NOMO-1 (cell line): ENCODE measurements at regions not wholly inside any gene's neighbourhood (a gene's known extent, or its start where the extent isn't known, plus 50 kb on each side); places are given as distances from the start of the nearest gene placed in this dataset.
"Not testable (repeated sequence)": the region's sequence is repeated elsewhere in the genome, so short reads cannot be mapped to it uniquely, and the experiment has no call there.

Source experiments
- DNase-seq, 2 experiments: peaks; one replicate each; lab custom pipeline; 2025; ENCODE audit not compliant: unreplicated experiment in 2 of 2; lab: John Stamatoyannopoulos, UW

DNA sequence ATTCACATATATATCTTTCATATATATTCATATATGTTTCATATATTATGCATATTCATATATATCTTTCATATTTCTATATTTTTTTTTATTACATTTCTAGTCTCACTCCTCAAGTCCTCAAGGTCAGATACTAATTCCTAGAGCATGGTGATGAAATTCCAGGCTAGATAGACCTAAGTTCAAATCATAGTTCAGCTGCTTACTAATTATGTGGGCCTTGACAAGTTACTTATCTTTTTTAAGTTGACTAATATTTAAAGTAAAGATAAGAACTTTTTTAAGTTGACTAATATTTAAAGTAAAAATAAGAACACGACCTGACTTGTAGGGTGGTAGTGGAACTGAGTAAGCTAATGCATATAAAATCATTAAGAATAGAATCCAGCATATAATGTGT lies 495.6 kb upstream of the MAN1A1 start:
- DNase-seq = no peak

GRCh38 chr6:119844387-119844786 lies 494.8 kb upstream of the MAN1A1 start:
- no peak for DNase-seq

DNA sequence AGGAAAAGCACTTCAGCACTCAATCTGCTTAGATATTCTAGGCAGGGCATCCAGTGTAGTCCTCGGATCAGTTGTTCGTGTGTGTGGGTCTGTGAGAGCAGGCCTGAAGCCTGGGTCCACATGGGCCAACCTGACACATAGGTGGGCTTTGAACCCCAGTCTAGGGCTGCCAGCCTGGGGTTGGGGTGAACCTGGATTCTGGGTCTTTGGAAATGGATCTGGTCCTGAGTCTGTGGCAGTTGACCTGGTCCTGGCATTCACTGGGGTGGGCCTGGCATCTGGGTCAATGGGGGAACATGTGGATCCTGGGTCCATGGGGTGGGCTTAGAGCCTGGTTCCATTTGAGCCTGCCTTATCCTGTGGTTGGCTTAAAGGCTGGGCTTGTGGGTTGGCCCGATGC lies 492.6 kb upstream of the MAN1A1 start:
- DNase-seq = no peak

DNA sequence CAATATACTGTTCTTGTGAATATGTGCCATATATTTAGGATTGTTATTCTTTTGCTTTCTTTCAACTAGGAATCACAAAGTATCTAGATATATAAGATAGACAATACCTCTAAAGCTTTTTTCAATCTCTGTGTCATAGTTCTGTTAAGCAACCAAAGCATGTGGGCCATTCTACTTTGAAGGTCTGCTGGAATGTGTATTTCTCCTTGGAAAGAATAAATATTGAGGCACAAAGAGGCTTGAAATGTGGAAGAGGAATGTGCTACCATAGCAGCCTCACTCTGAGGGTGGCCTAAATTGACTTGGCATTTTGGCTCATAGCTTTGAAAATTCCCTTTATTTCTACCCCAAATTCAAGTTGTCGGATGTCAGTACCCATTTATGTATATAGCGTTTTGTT lies 488.5 kb upstream of the MAN1A1 start:
- no peak for DNase-seq

- no peak for DNase-seq
Observed at GRCh38 chr6:119834418-119834817, 484.9 kb upstream of the MAN1A1 start.

- DNase-seq = no peak
Observed at GRCh38 chr6:119832411-119832810, 482.9 kb upstream of the MAN1A1 start.

DNA sequence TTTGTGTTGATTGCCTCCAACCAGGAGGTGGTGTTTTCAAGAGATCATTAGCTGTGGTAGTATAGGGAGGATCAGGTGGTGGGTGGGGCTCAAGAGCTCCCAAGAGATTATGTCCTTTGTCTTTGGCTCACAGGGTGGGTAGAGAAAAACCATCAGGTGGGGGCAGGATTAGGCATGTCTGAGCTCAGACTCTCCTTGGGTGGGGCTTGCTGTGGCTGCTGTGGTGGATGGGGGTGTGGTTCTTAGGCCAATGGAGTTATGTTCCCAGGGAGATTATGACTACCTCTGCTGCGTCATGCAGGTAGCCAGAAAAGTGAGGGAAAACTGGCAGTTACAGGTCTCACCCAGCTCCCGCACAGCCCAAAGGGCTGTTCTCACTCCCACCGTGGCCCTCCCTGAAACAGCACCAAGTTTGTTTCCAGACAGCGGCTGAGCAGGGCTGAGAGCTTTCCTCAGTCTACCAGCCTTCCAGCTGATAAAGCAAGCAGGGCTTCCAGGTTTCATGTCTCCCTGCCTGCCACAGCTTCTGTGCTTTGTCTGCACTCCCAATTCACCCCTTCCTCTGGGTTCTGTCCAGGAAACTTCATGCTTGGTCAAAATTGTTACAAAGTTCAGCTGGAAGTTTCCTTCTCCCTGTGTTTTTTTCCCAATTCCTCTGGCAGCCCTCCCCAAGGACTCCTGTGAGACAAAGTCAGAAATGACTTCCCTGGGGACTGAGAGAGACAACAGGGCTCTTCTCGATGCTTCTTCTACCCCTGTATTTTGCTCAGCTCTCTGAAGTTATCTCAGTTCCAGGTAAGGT lies 481.1 kb upstream of the MAN1A1 start:
- DNase-seq = no peak

- no peak for DNase-seq
Observed at GRCh38 chr6:119830069-119830468, 480.5 kb upstream of the MAN1A1 start.

- DNase-seq = not testable (repeated sequence)
Observed at GRCh38 chr6:119829499-119829898, 479.9 kb upstream of the MAN1A1 start.

GRCh38 chr6:119829006-119829405 lies 479.4 kb upstream of the MAN1A1 start:
- no peak for DNase-seq

GRCh38 chr6:119821380-119821779 lies 471.8 kb upstream of the MAN1A1 start:
- no peak for DNase-seq

- DNase-seq = no peak
Observed at GRCh38 chr6:119818876-119819275, 469.3 kb upstream of the MAN1A1 start.

GRCh38 chr6:119814609-119815400 lies 465.2 kb upstream of the MAN1A1 start:
- DNase-seq = no peak

GRCh38 chr6:119802464-119802863 lies 452.9 kb upstream of the MAN1A1 start:
- DNase-seq = no peak

DNA sequence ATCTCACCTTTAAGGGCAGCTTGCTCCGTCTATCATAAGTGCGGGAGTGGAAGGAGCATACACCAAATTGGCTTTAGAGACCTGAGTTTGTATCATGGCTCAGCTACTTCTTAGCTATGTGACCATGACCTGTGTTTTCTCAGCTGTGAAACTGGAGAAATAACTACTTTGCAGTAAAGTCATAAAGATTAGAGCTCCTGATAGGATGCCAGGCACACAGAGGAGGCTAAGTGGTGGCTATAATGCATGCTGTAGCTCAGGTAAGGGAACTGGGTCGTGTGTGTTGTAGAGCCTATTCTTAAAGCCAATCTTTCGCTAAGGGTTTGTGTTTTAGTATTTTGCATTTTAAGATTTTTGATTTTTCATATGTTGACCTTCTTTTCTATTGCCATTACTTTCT lies 451.5 kb upstream of the MAN1A1 start:
- no peak for DNase-seq

GRCh38 chr6:119800526-119800925 lies 451.0 kb upstream of the MAN1A1 start:
- DNase-seq = no peak

DNA sequence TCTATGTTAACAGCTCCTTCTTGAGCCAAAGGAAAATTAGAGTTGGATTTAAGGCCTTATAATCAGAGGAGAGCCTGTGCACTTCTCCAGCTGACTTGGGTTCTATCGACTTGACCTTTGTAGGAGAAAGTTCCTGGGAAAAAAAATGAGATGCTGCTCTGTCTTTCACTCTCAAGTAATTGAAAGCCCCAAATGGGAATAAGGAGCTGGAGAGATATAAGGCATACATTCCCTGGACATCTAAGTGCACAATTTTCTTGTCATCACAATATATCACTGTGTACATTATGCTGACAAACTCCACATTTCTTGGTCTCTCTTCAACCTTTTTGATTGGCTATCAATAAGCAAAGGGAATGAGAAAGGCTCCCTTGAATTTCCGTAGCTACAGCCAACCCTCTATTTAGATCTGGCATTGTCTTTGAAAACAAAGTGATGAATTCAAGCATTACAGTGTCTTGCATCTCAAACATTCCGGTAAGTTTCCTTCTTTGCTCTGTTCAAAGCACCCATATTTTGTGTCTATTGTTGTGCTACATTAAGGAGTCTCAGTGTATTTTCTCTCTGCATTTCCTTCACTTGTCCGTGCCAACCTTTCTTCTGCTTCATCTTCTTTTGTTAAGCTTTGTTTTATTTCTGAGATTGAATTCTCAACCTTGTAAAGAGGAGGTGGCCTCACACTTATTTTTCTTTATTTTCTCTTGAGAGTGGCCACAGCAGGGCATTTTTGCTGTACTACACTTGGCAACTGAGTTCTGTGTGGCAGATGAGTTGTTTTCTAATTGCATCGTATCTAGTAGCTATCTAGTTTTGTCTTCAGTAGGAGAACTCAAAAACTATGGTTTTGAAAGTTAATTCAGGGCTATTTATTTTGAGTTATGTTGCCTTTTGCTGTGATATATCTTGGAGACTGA lies 450.3 kb upstream of the MAN1A1 start:
- no peak for DNase-seq

- no peak for DNase-seq
Observed at GRCh38 chr6:119791736-119792135, 442.2 kb upstream of the MAN1A1 start.

- DNase-seq = no peak
Observed at GRCh38 chr6:119781365-119781764, 431.8 kb upstream of the MAN1A1 start.

DNA sequence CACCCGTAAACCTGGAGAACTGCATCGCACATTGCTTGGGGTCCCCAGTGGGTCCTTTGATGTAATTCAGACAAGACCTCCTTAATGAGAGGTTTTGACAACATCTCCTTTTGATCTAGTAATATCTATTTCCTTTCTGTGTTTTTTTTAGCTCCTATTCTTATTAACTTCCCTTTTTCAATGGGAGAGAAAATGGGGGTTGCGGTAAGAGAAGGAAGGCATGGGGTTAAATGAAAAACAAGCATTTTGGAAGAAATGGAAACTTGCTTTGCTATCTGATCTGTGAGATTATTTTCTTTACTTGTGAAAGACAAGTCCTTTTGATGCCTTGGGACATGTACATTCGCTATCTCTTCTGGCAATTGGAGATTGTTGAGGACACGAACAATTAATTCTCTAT lies 418.6 kb upstream of the MAN1A1 start:
- peak in 1 of 2 experiments; percentile 71 for DNase-seq
